C1 segment of cervical spinal cord (tissue), 14 donors: ENCODE measurements at regions not wholly inside any gene's neighbourhood (a gene's known extent, or its start where the extent isn't known, plus 50 kb on each side); places are given as distances from the start of the nearest gene placed in this dataset.
"Not testable (repeated sequence)": the region's sequence is repeated elsewhere in the genome, so short reads cannot be mapped to it uniquely, and the experiment has no call there.

Source experiments
- DNase-seq, 14 donors: peaks; one replicate each; lab custom pipeline; 2025; lab: John Stamatoyannopoulos, UW

DNA sequence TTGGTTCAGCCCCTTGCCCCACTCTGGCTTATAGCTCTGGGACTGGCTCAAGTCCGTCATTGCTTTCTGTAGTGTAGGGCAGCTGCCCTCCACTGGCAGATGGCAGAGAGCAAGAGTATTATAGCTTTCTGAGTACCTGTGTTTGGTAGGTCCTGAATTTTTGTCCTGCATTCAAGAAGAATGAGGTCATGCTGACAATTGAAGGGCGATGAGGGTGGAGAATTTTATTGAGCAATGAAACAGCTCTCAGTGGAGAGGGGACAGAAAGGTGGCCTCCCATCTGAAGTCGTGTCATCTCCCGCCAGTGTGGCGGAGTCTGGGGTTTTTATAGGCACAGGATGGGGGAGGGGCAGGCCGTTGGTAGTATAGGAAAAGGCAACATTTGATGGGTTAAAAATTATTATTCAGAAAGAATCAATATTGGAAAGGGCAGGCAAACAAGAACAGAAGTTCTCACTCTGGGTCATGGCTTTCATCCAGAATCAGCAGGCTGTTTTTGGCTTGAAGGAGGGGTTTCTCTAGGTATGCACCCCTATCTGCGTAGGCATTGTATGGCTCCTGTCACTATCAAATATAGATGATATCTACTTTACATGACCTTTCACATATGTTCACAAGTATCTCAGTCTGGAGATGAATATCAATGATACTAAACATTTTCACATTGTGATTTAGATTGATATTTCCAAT lies 1239.7 kb upstream of the ALCAM start:
- no peak for DNase-seq

DNA sequence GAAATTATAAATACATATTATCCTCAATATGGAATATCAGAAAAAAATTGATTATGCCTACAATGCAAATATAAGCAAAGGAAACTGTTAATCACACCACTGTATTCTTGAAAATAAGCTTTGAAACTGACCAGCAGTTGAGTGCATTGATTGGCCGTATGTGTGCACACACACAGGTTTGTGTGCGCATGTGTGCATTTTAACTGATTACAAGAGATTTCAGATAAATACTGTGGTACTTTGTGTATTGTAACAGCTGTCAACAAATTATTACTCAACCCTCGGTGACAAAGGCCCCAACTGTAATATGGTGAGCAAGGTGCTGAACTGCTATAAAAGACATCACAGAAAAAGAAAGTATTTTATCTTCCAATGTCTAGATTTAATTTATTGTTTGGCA lies 1238.9 kb upstream of the ALCAM start:
- DNase-seq, result no peak

DNA sequence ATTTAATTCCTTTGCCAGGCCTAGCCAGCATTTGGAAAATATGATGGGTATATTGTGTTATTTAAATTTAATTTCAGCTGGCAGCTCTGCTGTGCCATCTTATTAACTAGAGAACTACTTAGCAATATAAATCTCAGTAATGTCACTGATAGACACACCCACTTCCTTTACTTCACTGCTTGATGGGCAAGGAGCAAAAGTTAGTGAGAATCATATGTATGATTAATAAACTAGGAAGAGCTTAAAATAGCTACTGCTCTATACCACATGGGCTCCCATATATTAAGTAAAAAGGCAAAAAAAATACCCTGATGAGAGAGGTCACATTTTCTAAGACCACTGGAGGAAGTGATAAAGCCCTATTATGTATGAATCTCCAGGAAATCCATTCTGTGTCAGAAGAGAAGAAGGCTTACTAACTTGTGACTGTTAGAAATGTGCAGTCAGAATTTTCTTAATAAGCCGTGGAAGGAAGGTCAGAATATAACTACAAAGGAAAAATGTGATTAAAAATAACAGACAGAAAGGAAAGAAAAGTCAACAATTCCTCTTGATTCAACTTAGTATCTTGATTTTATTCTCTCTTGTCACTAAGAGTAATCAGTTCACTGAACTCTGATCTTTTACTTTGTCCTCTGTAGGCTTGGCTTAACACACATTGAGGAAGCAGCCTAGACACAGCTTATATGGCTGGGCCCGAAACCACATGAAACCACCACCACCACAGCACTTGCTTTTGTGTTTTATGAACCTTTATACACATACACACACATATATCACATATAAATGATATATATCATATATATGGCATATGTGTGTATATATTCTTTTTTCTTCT lies 1233.9 kb upstream of the ALCAM start:
- no peak for DNase-seq

DNA sequence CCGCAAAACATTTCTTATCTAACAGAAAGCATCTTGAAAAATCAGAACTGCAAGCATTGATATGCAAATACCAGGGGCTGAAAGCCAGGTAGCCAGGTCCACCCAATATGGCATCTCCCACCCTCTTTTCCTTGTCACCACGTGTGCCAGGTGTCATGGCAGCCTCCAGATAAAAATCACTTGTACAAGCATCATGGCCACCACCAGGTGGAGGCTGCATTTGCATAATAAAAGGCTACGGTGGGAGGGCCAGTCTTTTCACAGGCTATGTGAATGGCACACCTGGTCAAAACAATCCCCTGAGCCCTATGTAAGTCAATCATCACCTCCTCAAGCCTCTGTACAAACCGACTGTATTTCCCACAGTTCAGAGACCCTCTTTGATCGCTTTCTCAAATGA lies 1233.1 kb upstream of the ALCAM start:
- DNase-seq, result no peak

DNA sequence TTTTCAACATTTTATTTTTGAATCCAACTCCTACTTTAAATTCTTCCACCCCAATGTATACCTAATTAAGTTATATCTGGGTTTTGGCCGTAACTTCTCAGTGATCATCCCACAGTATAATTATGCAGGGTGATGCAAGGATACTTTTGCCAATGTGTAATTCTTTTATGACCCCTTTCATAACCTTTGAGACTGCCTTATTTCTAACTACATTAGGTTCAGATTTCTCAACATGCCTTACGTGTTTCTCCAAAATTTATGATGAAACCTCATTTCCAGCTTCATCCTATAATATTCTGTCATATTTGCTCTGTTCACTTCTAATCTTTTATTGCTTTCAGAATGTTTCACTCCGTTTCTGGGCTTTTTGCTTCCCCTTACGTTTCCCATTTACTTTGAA lies 1229.6 kb upstream of the ALCAM start:
- no peak for DNase-seq

DNA sequence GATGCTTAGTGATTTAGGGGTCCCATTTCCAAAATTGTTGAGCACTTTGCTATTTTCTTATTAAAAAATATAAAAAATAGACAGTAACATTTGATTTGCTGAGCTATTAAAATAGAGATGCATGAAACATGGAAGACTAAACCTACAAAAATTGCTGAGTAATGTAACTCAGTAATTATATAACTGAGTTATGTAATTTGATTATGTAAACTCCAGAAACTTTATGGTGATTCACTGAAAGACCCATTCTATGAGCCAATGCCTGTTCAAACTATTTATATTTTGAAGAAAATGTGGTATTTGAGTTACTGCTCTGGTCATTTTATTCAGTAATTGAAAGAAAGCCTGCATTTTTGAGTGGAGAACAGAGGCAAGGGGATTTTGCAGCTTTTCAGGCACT lies 1221.5 kb upstream of the ALCAM start:
- DNase-seq, result no peak

DNA sequence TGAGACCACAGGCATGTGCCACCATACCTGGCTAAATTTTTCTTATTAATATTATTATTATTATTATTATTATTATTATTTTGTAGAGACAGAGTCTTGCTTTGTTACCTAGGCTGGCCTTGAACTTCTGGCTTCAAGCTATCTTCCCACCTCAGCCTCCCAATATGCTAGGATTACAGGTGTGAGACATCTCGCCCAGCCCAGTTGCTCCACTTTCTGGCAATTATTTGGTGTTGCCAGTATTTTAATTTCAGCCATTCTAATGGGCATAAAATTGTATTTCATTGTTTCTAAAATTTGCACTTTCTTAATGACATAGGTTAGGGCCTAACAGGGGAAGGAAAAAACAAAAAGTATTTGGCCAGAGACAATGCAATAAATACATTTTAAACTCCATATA lies 1217.6 kb upstream of the ALCAM start:
- DNase-seq, result no peak

DNA sequence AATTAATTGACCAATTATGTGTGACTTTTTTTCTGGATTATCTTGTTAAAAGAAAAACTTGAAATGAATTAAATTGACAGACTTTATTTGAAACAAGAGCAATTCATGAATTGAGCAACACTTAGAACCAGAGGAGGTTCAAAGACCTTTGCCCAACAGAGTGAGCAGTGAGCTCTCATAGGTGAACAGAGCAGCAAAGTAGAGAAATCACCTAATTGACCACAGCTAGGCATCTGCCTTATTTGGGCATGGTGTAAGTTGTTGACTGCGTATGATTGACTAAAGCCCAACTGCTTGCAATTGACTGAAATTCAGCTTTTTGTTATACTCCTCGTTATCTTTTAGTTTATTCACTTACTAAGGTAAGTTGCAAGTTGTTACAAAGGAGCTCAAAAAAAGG lies 1216.0 kb upstream of the ALCAM start:
- no peak for DNase-seq

DNA sequence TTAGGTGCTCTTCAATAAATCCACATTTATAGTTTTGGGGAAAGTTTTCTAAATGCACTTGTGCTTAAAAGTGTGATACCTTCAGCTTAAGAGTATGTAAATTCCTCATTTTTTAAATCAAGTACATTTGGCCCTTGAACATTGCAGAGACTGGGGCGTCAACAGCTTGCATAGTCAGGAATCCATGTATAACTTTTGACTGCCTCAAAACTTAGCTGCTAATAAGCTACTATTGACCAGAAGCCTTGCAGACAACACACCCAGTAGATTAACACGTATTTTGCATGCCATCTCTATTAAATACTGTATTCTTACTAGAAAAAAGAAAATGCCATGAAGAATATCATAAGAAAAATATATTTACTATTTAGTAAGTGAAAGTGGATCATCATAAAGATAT lies 1211.8 kb upstream of the ALCAM start:
- DNase-seq, result no peak

DNA sequence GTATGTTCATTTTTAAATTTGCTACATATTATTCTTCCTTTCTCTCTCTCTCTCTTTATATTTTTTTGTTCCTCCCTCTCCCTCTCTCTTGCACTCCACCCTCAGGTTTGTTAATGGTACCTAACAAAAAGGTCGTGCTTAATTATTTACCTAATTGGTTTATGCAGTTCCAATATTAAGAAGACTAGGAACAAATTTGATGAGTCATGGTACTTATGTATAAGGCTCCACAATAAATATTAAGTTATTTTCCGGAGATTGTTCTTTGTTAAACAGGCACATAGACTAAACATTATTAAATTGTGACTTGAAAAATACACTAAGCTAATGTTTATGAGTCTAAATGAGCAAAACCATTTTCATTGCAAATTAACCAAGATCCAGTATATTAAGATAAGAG lies 1200.8 kb upstream of the ALCAM start:
- DNase-seq, result no peak

DNA sequence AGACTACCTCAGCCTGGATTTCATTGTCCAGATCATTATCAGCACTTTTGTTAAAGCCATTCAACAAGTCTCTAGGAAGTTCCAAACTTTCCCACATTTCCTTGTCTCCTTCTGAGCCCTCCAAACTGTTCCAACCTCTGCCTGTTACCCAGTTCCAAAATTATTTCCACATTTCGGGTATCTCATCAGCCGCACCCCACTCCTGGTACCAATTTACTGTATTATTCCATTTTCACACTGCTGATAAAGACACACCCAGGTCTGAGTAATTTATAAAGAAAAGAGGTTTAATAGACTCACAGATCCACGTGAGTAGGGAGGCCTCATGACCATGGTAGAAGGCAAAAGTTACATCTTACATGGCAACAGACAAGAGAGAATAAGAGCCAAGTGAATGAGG lies 1198.3 kb upstream of the ALCAM start:
- DNase-seq, result no peak

DNA sequence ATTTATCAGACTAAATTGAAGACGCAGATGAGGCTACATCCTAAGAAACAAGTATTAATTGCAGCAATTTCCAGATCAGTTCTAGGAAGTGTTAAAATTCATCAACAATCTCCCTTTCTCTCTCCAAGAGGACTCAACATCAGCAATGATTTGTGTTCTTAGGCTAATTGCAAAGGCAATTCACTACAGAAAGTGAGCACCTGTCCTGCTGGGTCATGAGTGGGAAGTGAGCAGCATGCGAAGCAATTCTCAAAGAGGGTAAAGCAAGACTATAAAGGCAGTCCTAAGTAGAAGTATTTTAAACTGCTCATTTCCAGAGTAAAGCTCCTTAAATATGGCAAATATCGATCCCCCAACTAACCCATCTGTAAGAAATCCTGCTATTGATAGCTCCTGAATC lies 1191.0 kb upstream of the ALCAM start:
- DNase-seq, result no peak

DNA sequence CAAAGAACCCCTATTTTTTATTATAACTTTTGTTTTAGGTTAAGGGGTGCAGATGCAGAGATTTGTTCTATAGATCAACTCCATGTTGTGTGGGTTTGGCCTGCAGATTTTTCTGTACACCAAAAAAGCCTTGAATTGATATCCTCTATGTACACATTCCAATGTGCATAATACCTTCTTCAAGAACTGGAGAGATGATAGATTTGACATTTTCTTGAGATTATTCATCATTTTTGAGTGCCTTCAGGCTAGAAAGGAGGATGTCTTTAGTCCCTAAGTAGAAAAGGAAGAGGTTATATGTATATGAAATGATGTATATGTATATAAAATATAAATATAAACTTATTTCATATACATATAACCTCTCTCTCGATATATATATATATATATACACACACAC lies 1190.0 kb upstream of the ALCAM start:
- DNase-seq, result no peak

DNA sequence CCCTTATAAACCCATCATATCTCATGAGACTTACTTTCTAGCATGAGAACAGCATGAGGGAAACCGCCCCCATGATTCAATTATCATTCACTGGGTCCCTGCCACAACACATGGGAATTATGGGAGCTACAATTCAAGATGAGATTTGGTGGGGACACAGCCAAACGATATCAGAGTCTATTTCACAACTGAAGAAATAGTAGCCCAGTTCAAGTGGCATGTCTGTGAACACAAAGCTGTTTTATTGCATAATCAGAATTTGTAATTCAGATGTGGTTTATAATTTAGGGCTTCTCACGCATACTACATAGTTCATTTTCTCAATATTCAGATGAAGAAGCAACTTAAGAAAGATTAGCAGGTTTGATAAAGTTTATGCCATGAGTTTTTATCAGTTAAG lies 1188.0 kb upstream of the ALCAM start:
- DNase-seq, result no peak

DNA sequence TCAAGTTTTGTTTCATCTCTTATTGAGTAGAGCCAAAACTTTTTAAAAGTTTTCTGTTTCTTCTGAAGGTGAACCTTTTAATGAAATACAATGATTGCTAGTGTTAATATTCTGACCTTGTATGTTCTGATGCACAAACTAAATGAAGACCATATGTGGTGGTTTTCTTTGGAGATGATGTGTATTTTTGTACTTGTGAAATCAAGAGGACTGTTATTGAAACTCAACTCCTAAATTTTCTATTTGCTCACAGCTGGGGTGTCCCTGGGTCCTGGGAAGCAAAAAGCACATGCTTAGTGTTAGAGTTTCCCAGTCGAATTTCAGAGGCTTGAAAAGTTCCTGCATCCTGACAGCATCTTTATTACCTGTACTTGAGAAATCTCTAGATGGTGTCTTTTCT lies 1185.8 kb upstream of the ALCAM start:
- no peak for DNase-seq

DNA sequence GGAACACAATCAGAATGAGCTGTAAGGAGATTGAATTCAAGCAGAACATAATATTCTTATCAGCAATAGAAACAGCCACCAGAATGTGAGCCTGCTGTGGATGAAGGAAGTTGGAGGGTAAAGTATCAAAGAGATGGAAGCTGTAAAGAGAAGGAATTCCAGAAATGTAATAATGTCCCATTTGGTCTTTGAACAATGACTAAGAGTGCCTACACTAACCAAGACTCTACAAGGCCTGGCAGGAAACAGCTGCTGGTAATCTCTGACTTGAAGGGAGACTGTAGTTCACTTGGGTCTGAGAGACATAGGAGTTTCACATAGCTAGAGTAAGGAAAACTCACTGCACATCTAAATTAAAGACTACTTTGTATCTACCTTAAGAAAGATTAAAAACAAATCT lies 1176.0 kb upstream of the ALCAM start:
- DNase-seq, result no peak

DNA sequence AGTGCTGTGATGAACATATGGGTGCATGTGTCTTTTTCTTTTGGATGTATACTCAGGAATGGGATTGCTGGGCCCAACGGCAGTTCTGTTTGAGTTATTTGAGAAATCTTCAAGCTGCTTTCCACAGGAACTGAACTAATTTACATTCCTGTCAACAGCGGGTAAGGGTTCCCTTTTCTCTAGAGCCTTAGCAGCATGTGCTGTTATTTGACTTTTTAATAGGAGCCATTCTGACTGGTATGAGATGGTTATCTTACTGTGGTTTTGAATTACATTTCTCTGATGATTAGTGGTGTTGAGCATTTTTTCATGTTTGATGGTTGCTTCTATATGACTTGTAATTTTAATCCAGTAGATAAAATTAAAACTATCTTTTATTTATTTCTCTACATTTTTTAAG lies 1168.6 kb upstream of the ALCAM start:
- no peak for DNase-seq

DNA sequence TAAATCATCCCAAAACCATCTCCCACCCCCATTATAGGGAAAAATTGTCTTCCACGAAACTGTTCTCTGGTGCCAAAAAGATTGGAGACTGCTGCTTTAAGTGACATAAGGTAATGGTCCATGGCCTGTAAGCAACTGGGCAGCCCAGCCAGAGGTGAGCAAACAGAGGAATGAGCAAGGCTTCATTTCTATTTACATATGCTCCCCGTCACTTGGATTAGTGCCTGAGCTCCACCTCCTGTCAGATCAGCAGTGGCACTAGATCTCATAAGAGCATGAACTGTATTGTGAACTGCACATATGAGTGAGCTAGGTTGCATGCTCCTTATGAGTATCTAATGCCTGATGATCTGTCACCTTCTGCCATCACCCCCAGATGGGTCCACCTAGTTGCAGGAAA lies 1159.8 kb upstream of the ALCAM start:
- DNase-seq, result no peak

DNA sequence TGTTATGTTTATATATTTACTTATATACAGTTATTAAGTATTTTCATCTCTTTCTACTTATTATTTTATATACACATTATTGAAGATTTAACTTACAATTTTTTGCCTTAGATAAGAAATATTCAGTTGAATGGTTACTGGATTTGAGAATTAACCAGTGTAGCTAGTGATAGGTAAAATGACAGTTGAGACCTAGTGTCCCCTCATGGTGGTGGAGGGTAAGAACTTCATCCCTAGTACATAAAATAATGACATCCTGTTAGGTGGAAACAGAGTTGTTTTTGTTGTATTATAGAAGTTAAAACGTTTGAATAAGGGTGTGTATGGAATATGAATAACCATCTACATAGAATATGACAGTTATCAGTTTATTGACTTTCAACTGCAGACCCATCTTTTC lies 1152.4 kb upstream of the ALCAM start:
- DNase-seq, result no peak

DNA sequence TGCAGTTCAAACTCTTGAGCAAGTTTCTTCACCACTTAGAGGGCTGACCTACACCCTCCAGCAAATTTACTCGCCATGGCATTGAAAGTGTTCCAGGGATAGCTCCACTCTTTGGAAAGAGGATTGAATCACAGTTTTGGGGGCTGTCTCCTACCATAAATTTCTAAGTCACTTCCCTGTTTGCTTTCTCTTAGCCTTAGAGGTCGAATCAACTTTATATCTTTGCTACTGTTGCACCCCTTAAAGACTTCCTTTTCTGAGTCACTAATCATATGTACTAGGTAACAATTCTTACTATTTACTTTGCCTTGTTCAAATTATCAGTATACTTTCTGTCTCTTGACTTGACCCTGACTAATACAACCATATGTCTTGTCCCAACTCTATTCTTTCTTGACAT lies 1151.8 kb upstream of the ALCAM start:
- DNase-seq, result no peak

DNA sequence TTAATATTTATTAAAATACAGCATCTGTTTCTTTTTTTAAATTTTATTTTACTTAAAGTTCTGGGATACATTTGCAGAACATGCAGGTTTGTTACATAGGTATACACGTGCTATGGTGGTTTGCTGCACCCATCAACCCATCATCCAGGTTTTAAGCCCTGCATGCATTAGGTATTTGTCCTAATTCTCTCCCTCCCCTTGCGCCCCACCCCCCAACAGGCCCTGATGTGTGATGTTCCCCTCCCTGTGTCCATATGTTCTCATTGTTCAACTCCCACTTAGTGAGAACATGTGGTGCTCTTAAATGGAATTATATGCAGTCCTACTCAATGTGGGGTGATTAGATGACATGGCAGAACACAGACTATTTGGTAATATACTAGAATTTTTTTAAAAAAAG lies 1147.7 kb upstream of the ALCAM start:
- not testable (repeated sequence) for DNase-seq

DNA sequence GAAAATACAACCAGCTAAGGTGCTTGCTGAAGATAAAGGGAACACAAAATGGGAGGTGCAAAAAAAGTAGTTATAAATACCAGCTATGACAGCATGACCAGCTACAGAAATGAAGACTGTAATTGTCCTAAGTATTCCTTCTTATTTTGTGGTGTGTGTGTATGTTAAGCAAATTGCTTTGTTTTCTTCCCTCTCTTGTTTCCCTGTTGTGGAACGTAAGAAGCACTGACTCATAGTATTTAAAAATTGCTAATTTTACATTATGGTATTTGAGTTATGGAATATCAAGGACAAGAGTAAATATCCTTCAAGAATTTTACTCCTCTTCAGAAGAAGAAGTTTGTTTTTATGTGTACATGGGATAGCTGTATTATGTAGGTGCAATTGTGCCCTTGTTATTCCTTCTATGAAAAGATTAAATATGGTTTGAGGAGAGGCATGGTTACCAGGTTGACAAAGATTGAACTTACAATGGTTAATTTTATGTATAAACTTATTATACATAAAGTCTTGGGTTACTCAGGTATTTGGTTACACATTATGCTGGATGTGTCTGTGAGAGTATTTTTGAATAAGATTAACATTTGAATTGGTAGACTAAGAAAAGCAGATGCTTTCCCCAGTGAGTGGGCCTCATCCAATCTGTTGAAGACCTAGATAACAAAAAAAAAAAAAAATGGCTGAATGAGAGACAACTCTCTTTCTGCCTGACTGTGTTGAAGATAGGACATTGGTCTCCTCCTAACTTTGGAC lies 1132.1 kb upstream of the ALCAM start:
- no peak for DNase-seq
